ENCODE measurements at regions not wholly inside any gene's neighbourhood (a gene's known extent, or its start where the extent isn't known, plus 50 kb on each side); places are given as distances from the start of the nearest gene placed in this dataset.

DNA sequence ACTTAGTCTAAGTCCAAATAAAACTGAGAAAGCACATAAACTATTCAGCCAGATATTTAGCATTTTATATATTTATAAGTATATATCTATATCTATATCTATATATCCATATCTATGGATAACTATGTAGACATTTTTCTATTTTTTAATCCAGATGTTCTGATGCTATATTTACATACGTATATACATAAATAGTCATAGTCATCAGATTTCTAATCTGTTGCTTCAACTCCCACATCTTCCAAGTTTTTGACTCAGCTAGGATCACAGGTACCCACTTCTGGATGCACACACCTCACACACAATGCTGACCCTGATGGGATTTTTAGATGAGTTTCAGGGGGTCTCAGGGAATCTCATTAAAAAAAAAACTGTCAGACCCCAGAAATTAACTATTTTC, 52.2 kb upstream of the ZC3H11B start:
- no peak for DNase-seq

DNA sequence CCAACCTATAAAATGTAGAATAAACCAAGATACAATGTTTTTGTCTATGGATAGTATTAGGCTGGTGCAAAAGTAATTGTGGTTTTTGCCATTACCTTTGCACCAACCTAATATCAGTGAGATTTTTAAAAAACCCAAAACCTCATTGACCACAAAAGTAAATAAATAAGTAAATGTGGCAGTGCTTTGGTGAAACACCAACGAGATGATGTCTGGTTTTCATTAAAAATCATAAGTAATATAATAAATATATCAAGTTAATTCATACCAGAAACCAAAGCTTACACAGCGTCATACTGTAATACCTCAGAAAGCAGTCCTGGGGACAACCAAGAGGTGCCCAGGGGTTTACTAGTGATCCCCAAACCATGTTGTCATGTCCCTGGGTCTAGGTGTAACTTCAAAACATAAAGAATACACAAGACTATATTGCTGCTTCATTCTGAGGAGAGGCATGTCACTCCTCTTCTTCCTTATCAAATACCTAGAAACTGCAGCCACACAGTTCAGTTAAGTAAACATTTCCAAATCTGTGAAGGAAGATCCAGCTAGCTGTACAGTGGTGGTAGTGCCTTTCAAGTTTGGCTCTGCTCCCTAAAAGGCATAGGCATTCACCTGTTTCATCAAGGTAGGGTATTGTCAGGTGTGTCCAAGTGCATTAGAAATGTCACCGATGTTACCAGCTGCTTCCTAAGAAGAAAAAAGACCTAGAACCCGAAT, 51.6 kb upstream of the ZC3H11B start:
- no peak for DNase-seq

Measured in suppressor macrophage treated with lipopolysaccharide for 1 hour (primary cell).